A549 (cell line): ENCODE measurements at regions not wholly inside any gene's neighbourhood (a gene's known extent, or its start where the extent isn't known, plus 50 kb on each side); places are given as distances from the start of the nearest gene placed in this dataset.

Experiments used
- CTCF ChIP-seq: fragments of >200 bp; sonication (Bioruptor Twin); formaldehyde crosslinking; IDR thresholded peaks from 3 replicates; pipeline ENCODE4 v1.5.1; 2016
- HMGXB4 ChIP-seq: fragments of 250-450 bp; sonication (Bioruptor Pico); IDR thresholded peaks from 2 replicates; pipeline ENCODE4 v1.5.0; 2021; ENCODE audit warnings: mild to moderate bottlenecking, moderate library complexity, borderline replicate concordance
- MAX ChIP-seq: IDR thresholded peaks from 2 replicates; pipeline ENCODE4 v1.6.1; 2012
- POLR2A ChIP-seq: IDR thresholded peaks from 2 replicates; pipeline ENCODE4 v1.6.1; 2012; ENCODE audit warnings: mild to moderate bottlenecking, low read length
- REST ChIP-seq: fragments of 200-600 bp; sonication (generic); IDR thresholded peaks from 2 replicates; pipeline ENCODE4 v1.6.1; 2016; ENCODE audit warnings: antibody characterized with exemption, mild to moderate bottlenecking, moderate library complexity

- TF ChIP-seq CTCF = no peak
- TF ChIP-seq HMGXB4 (CRISPR knock-in tag) = no peak
- TF ChIP-seq MAX = no peak
- TF ChIP-seq REST = no peak
- TF ChIP-seq POLR2A = no peak
These were observed 145.4 kb upstream of the ETAA1 start for GRCh38 chr2:67251741-67252140.
